Left renal pelvis (tissue), 4 donors: ENCODE measurements at regions not wholly inside any gene's neighbourhood (a gene's known extent, or its start where the extent isn't known, plus 50 kb on each side); places are given as distances from the start of the nearest gene placed in this dataset.
"Not testable (repeated sequence)": the region's sequence is repeated elsewhere in the genome, so short reads cannot be mapped to it uniquely, and the experiment has no call there.

Experiments used
- DNase-seq, 4 donors: peaks; one replicate each; pipeline ENCODE4 v3.0.0-alpha.2; 2013; ENCODE audit warnings: low read depth in 4 of 4, low spot score in 3 of 4

DNA sequence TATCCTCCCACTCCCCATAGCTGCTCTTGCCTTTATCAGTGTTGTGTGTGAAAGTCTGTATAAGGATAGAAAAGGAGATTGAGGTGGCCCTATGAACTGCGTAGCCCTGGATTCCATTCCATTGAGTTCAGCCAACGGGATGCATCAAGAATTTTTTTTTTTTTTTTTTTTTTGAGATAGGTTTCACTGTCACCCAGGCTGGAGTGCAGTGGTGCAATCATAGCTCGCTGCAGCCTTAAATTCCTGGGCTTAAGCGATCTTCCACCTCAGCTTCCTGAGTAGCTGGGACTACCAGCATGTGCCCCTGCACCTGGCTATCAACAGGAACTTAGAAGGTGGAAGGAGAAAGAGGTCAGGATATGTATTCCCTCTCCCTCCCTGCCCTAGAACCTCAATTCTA, 187.2 kb upstream of the SPRY1 start:
- DNase-seq, result no peak

DNA sequence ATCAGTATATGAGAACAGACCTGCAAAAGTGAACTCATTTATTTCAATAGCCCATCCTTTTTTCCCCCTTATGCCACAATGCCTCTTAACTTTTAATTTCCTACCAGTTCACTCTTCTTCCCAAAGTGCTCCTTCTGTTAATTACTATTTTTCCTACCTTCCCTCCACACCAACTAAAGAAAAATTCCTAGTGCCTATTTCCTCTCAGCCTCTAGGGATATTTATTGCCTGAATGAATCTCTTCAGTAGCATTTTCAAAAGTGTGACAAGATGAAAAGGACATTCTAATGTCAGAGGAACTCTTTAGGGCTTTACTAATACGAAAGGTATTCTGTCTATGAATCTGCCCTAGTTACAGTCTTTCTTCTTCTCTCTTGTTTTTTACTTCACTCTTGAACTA, 181.1 kb upstream of the SPRY1 start:
- no peak for DNase-seq

DNA sequence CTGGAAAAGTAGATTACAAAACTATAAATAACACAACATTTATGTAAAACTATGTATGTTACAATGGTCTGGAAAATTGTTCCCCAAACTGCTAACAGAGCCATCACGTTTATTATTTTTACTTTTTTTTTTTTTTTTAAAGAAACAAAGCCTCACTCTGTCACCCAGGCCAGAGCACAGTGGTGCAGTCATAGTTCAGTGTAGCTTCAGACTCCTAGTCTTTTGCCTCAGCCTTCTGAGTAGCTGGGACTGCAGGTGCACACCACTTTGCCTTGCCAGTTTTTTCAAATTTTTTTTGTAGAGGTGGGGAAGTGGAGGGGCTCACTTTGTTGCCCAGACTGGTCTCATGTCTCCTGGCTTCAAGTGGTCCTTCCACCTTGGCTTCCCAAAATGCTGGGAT, 180.1 kb upstream of the SPRY1 start:
- DNase-seq, result no peak

- DNase-seq, result no peak
Measured at GRCh38 chr4:123216946-123217345, 179.6 kb upstream of the SPRY1 start.

DNA sequence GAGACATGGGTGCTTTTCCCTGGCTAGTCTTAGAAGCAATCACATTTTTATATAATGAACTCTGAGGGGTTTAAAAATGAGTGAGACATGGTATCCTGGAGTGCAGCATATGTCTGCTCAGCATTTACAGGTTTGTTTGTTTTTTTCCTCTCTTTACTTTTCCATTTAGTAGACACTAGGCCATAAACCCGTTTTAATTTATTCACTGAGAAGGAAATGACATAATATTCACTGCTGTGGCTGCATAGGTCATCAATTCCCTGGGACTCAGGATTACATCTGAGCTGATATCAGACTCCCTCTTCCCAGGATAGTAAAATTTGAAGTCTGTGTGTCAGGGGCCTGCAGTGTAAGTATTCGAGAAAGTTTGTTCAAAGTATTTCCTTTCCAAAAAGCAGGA, 178.9 kb upstream of the SPRY1 start:
- no peak for DNase-seq

- DNase-seq, result no peak
Measured at GRCh38 chr4:123218981-123219380, 177.6 kb upstream of the SPRY1 start.

GRCh38 chr4:123229286-123229685, 167.3 kb upstream of the SPRY1 start:
- DNase-seq, result no peak

GRCh38 chr4:123230061-123230460, 166.5 kb upstream of the SPRY1 start:
- DNase-seq, result no peak

DNA sequence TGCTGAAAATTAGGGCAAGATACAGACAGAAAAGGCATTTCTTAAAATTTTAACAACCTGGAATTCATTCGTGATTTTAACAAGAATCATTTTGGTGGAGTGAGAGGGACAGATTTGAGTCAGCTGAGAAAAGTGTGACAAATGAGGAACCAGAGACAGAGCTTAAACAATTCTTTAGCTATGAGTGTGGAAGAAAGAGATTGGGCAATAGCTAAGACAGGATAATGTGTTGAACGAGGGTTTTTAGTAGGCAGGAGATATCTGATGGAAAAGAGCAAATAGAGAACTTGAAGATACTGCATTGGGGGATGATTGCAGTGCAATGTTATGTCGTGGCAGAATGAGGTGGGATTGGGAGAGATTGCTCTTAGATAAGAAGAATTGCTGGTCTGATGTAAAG, 164.2 kb upstream of the SPRY1 start:
- DNase-seq, result no peak

DNA sequence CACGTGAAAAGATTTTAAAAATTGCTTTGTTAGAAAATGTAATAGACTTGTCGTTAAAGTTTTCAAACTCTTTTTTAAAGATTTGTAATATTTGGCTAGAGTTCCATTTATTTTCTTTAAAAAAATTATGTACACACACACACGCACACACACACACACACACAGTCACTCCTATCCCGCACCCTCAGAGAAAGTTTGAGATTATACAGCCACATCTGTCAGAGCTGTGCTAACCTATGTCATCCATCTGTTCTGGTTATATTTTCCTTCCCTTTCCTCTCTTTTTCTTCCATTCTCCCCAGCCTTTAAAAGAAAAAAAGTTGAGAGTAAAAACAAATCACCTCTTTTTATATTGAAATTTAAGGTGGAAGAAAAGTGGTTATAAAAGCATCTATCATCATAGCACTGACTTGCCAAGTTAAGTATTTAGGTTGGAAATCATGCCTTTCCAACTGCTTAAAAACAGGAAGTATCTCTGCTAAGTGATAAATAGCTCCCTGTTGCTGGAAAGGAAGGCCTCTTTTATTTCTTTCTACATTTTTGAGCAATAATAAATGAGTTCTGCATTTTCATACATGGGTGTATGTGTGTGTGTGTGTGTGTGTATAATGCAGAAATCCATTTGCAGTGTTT, 163.3 kb upstream of the SPRY1 start:
- no peak for DNase-seq

- no peak for DNase-seq
Measured at GRCh38 chr4:123234955-123235354, 161.6 kb upstream of the SPRY1 start.

DNA sequence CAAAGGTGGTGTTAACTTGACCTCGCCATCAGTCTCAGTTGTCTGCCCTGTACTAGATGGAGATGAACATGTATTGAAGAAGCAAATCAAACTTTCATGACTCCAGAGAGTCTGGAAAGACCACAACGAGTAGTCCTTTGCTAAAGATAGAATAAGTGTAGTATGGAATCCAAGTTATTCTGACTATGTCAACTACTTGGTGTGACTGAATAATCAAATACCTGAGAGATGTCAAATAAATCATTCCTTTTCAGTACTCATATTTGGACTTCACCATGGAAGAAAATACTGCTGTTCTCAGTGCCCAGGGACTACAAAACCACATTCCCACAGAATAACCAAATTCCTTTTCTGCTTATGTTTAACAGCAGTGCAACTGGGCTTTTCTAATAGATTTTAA, 161.2 kb upstream of the SPRY1 start:
- DNase-seq, result no peak

DNA sequence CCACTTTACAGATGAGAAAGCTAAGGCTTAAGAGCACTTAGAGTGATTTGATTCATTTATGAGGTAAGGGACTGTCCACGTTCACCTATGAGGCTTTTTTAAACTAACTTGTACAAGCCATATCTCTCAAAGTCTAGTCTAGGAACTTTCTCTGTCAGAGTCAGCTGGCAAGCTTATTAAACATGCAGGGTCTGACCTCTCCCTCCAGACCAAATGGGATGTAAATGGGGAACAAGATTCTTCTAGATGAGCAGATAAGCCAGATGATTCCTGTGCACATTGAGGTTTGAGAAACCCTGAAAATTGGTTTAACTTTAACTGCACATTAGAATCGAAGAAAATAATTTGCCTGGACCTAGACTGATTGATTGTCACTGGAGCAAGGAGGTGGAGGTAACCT, 160.0 kb upstream of the SPRY1 start:
- DNase-seq, result no peak

GRCh38 chr4:123240286-123240685, 156.3 kb upstream of the SPRY1 start:
- DNase-seq, result not testable (repeated sequence)

- not testable (repeated sequence) for DNase-seq
Measured at GRCh38 chr4:123243220-123243619, 153.4 kb upstream of the SPRY1 start.

GRCh38 chr4:123244137-123244536, 152.5 kb upstream of the SPRY1 start:
- DNase-seq, result no peak

- DNase-seq, result no peak
Measured at GRCh38 chr4:123246085-123246484, 150.5 kb upstream of the SPRY1 start.

DNA sequence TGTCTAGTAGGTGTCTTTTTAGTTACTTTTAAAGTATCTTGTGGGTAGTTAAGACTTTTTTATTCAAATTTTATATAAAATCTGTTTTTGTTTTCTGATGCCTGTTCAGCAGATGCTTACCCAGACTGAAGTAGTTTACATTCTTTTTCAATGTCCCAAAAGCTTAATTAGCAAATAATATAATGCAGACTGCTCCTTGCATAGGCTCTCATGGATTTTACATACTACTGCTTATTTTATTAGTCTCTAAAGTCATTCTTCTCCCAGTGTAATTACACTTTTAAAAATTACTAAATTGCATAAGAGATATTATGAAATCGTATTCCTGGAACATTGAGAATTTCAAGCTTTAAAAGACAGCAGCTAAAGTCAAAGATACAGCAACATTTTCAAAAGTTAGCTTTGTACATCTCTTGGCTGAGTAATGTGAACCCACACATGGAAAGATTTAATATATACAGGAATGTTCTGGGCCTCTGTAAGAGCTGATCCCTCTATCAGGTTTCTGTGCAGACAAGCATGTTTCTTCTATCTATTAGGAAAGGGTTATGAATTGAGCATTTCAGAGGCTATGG, 148.4 kb upstream of the SPRY1 start:
- DNase-seq, result no peak

DNA sequence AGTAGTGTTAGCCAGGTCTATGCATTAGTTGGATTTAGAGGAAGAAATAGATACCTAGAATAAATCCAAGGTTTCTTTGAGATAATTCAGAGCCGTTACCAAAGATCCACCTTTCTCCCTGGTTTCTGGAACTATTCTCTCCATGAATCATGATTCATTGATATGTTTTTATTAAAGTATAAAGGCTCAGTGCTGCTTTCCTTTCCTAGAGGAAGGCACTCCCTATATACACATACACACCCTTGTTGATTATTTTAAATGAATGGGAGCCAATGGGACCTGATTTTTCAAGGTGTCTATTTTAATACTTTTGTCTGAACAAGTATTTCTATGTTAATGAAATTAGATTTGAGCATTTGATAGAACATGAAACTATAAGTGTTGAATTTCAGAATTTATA, 146.8 kb upstream of the SPRY1 start:
- DNase-seq, result no peak

DNA sequence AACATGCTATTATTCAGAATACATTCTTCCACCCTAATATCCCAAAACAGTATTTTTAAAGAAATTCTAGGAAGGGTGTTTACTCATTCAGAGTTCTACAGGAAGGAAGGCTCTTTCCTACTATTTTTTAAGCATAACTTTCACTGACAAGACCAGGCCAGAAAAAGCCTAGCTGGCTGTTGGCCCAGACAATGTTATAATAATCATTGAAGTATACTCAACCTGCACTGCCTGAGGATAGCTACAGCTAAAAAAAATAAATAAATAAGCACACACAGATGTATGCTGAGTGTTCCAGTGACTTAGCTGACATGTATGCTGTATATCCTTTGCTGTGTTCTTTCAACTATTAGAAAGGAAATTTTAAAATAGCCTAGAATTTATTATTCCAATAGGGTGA, 145.8 kb upstream of the SPRY1 start:
- no peak for DNase-seq

- DNase-seq, result no peak
Measured at GRCh38 chr4:123255971-123256370, 140.6 kb upstream of the SPRY1 start.

DNA sequence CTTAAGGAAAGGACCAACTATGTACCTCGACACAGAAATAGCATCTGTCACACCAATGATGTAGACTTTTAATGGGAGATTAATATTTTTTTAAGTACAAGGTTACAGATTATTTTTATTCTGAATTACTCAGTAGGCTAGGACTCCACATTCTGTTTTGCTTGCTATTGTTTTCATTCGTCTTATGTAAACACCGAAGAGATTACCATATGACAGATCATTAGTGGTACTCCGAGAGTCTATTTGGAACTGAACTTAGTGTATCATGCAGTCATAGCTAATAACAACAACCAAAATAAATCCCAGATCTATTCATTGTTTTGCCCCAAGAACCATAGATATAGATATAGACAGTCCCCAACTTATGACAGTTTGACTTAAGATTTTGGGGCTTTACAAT, 139.7 kb upstream of the SPRY1 start:
- no peak for DNase-seq

DNA sequence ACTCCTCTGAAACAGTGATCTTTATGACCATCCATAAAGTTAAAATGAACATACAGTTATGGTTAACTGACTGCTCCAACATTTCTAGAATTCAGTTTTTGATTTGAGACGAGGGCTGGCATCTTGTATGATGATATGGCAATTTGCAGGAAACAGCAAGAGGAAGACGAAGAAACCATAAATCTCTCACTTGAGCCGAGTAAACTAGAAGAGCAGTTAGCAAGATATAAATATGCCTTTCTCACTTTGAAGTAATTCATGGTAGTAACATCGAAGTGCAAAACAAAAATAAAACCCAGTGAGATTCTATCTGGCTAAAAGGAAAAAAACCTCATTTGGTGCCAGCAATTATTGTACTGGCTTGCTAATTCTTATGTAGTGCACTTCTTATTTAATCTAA, 139.0 kb upstream of the SPRY1 start:
- no peak for DNase-seq
